ENCODE measurements at regions not wholly inside any gene's neighbourhood (a gene's known extent, or its start where the extent isn't known, plus 50 kb on each side); places are given as distances from the start of the nearest gene placed in this dataset.
"Not testable (repeated sequence)": the region's sequence is repeated elsewhere in the genome, so short reads cannot be mapped to it uniquely, and the experiment has no call there.

- peak in 4 of 5 experiments; percentile 12 to 37 (median 28) for TF ChIP-seq CTCF (IDR thresholded peaks at IDR 0.05)
- DNase-seq (ENCODE audit: low spot score in 2 of 2); H3K27ac ChIP-seq; H3K36me3 ChIP-seq; H3K27me3 ChIP-seq; H3K4me1 ChIP-seq; H3K4me3 ChIP-seq; H3K9me3 ChIP-seq: not testable (repeated sequence)
- 37 to 44% methylated on average over 16 of the region's 16 CpGs for WGBS, 2 donors
Observed at GRCh38 chr7:6953138-6953797, 127.2 kb upstream of the CCZ1B start.

- not testable (repeated sequence) for H3K4me1 ChIP-seq
- 76 to 93% methylated on average over 10 of the region's 10 CpGs for WGBS, 2 donors
Observed at GRCh38 chr7:6953798-6954181, 127.7 kb upstream of the CCZ1B start.

DNA sequence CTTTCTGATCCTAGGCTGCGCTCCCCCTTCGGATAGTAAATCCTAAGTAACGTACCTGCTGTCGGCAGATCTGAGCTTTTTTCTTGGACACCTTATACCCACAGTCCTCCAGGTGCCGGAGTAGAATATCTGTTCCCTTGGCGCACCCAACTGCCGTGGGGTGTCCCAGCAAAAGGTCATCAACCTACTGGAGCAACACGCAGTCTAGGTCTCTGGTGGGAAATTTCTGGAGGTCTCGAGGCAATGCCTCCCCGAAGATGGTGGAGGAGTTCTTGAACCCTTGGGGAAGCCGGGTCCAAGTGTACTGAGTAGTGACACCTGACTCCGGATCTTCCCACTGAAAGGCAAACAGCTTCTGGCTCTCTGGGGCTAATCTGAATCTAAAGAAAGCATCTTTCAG lies 129.3 kb upstream of the CCZ1B start:
- not testable (repeated sequence) for H3K4me1 ChIP-seq; H3K27me3 ChIP-seq; H3K4me3 ChIP-seq; H3K36me3 ChIP-seq; H3K9me3 ChIP-seq; H3K27ac ChIP-seq; DNase-seq (ENCODE audit: low spot score in 2 of 2)
- 89 to 94% methylated on average over 12 of the region's 12 CpGs for WGBS, 2 donors

More at GRCh38 chr7:6953798-6954181, 127.7 kb upstream of the CCZ1B start:
- H3K4me3 ChIP-seq; H3K27me3 ChIP-seq; H3K9me3 ChIP-seq; H3K36me3 ChIP-seq; DNase-seq (ENCODE audit: low spot score in 2 of 2); H3K27ac ChIP-seq: not testable (repeated sequence)

DNA sequence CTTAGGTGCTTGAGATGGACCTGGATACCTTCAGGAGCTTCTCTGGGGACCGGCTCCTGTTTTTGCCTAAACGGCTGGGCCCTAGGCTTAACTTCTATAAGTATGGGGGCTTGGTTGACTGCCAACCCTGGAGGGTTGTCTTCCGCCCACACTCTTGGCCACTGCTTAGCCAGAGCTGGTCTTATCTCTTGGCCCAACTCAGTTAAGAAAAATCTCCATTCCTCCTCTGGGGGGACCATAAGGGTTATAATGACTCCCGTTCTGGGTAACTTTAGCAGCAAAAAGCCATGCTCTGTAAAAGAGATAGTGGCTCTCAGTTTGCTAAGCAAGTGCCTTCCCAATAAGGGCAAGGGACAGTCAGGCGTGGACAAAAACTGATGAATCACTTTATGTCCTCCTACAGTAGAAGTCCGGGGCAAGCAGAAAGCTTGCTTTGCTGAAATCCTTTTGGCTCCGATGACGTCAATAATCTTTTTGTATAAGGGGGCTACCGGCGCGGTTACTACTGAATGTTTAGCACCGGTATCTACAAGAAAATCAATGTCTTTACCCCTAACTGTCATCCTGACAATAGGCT lies 130.0 kb upstream of the CCZ1B start:
- not testable (repeated sequence) for H3K27me3 ChIP-seq; H3K4me1 ChIP-seq; H3K4me3 ChIP-seq; H3K36me3 ChIP-seq; H3K27ac ChIP-seq; DNase-seq (ENCODE audit: low spot score in 2 of 2); H3K9me3 ChIP-seq
- WGBS, 2 donors, result 48 to 55% methylated on average over 12 of the region's 12 CpGs

DNA sequence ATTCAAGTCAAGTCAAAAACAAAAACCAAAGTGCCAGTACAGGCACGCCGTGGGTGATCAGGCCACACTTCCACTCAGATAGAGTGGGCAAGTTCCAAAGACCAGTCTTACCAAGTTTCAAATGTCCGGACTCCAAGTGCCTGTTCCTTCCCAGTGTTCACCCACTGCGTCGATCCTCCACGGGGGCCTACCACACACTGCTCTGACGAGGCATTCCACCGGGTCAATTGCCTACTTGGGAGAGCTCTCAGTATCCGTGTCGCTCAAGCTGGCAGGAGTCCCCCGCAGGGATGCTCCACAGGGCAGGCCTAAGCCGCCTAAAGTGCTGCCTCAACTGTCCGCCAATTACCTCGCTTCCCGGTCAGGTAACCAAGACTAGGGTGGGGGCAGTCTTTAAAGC lies 132.3 kb upstream of the CCZ1B start:
- 87 to 90% methylated on average over 15 of the region's 15 CpGs for WGBS, 2 donors

GRCh38 chr7:6959942-6960341 lies 133.9 kb upstream of the CCZ1B start:
- H3K27me3 ChIP-seq, H3K27ac ChIP-seq: not testable (repeated sequence)

More for the DNA sequence above, 132.3 kb upstream of the CCZ1B start:
- DNase-seq (ENCODE audit: low spot score in 2 of 2); H3K27me3 ChIP-seq; H3K36me3 ChIP-seq; H3K4me3 ChIP-seq; H3K9me3 ChIP-seq; H3K27ac ChIP-seq; H3K4me1 ChIP-seq: not testable (repeated sequence)

GRCh38 chr7:6962871-6963270 lies 136.8 kb upstream of the CCZ1B start:
- H3K4me3 ChIP-seq; H3K27me3 ChIP-seq; H3K36me3 ChIP-seq; H3K4me1 ChIP-seq; H3K27ac ChIP-seq; H3K9me3 ChIP-seq; DNase-seq (ENCODE audit: low spot score in 2 of 2): not testable (repeated sequence)
- 60 to 66% methylated on average over 8 of the region's 8 CpGs for WGBS, 2 donors

More at GRCh38 chr7:6959942-6960341, 133.9 kb upstream of the CCZ1B start:
- H3K4me3 ChIP-seq; H3K9me3 ChIP-seq; H3K36me3 ChIP-seq; DNase-seq (ENCODE audit: low spot score in 2 of 2); H3K4me1 ChIP-seq: not testable (repeated sequence)
- 42 to 78% methylated on average over 4 of the region's 4 CpGs for WGBS, 2 donors

- peak; percentile 28 to 61 for DNase-seq (ENCODE audit: low spot score in 2 of 2)
- not testable (repeated sequence) for H3K9me3 ChIP-seq, H3K36me3 ChIP-seq, H3K27ac ChIP-seq, H3K4me1 ChIP-seq, H3K27me3 ChIP-seq, H3K4me3 ChIP-seq
- peak in 2 of 5 experiments; percentile 13 to 37 for TF ChIP-seq CTCF (IDR thresholded peaks at IDR 0.05)
- WGBS, 2 donors, result 41 to 52% methylated on average over 6 of the region's 6 CpGs
Observed at GRCh38 chr7:6965051-6965450, 139.0 kb upstream of the CCZ1B start.

- H3K36me3 ChIP-seq; H3K27ac ChIP-seq; DNase-seq (ENCODE audit: low spot score in 2 of 2); H3K9me3 ChIP-seq; H3K27me3 ChIP-seq; H3K4me3 ChIP-seq; H3K4me1 ChIP-seq: not testable (repeated sequence)
- WGBS, 2 donors, result 88 to 93% methylated on average over 3 of the region's 3 CpGs
Observed at GRCh38 chr7:6970180-6970579, 144.1 kb upstream of the CCZ1B start.

GRCh38 chr7:6974876-6975275 lies 148.8 kb upstream of the CCZ1B start:
- H3K4me1 ChIP-seq; DNase-seq (ENCODE audit: low spot score in 2 of 2); H3K27me3 ChIP-seq; H3K36me3 ChIP-seq; H3K4me3 ChIP-seq; H3K27ac ChIP-seq: not testable (repeated sequence)
- 86 to 97% methylated on average over 8 to 13 of the region's 27 CpGs for WGBS, 2 donors
- peaks cover 0 to 12% (median 0%) of the 10 kb centered on the region in 4 donors for H3K9me3 ChIP-seq

- DNase-seq (ENCODE audit: low spot score in 2 of 2); H3K27ac ChIP-seq; H3K36me3 ChIP-seq; H3K4me1 ChIP-seq; H3K4me3 ChIP-seq; H3K27me3 ChIP-seq: not testable (repeated sequence)
- H3K9me3 ChIP-seq, result peaks cover 0 to 12% (median 0%) of the 10 kb centered on the region in 4 donors
- WGBS, 2 donors, result 89% methylated on average over 16 of the region's 28 CpGs; no CpG with 5 or more reads in 1 of the 2 donors
Observed at GRCh38 chr7:6975346-6975745, 149.3 kb upstream of the CCZ1B start.

DNA sequence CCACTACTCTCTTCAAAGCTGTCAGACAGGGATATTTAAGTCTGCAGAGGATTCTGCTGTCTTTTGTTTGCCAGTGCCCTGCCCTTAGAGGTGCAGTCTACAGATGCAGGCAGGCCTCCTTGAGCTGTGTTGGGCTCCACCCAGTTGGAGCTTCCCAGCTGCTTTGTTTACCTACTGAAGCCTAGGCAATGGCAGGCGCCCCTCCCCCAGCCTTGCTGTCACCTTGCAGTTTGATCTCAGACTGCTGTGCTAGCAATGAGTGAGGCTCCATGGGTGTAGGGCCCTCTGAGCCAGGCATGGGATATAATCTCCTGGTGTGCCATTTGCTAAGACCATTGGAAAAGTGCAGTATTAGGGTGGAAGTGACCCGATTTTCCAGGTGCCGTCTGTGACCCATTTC lies 151.3 kb upstream of the CCZ1B start:
- not testable (repeated sequence) for H3K27me3 ChIP-seq; H3K27ac ChIP-seq; H3K4me3 ChIP-seq; H3K4me1 ChIP-seq; DNase-seq (ENCODE audit: low spot score in 2 of 2); H3K36me3 ChIP-seq
- peaks cover 0 to 12% (median 0%) of the 10 kb centered on the region in 4 donors for H3K9me3 ChIP-seq
- 89 to 96% methylated on average over 3 of the region's 3 CpGs for WGBS, 2 donors

All from tibial nerve (tissue), 4 donors.